Neural cell (in vitro differentiated cells): ENCODE measurements at regions not wholly inside any gene's neighbourhood (a gene's known extent, or its start where the extent isn't known, plus 50 kb on each side); places are given as distances from the start of the nearest gene placed in this dataset.

ENCODE experiments used
- H2AFZ ChIP-seq: fragments of 200-600, 300-800 bp; sonication (generic), shearing (Covaris generic); 2 replicates; pipeline ENCODE4 v1.6.0; 2014; ENCODE audit warnings: low read depth, mild to moderate bottlenecking, antibody characterized with exemption, low read length, moderate library complexity
- H3F3A ChIP-seq: fragments of 200-600 bp; shearing (Covaris generic); 2 replicates; pipeline ENCODE4 v1.6.1; 2016; ENCODE audit warnings: mild to moderate bottlenecking, moderate library complexity, mixed read lengths, antibody characterized with exemption, low read length; ENCODE audit not compliant: insufficient read depth, poor library complexity, severe bottlenecking
- H3K27ac ChIP-seq: fragments of 200-600, 300-800 bp; sonication (generic), shearing (Covaris generic); 2 replicates; pipeline ENCODE4 v1.5.1; 2014; ENCODE audit warnings: mild to moderate bottlenecking, low read length, moderate library complexity
- H3K27me3 ChIP-seq: fragments of 300-800, 200-600 bp; sonication (generic), shearing (Covaris generic); 2 replicates; pipeline ENCODE4 v1.6.0; 2014; ENCODE audit warnings: mild to moderate bottlenecking, low read depth, low read length, moderate library complexity; ENCODE audit not compliant: insufficient read depth
- H3K36me3 ChIP-seq: fragments of 300-800, 200-600 bp; sonication (generic), shearing (Covaris generic); 2 replicates; pipeline ENCODE4 v1.5.1; 2014; ENCODE audit warnings: mild to moderate bottlenecking, antibody characterized with exemption, low read length, moderate library complexity; ENCODE audit not compliant: insufficient read depth
- H3K4me2 ChIP-seq: fragments of 300-800, 200-600 bp; sonication (generic), shearing (Covaris generic); 2 replicates; pipeline ENCODE4 v1.6.0; 2014; ENCODE audit warnings: mild to moderate bottlenecking, low read length
- H3K4me3 ChIP-seq: fragments of 300-800, 200-600 bp; sonication (generic), shearing (Covaris generic); 2 replicates; pipeline ENCODE4 v1.5.1; 2014; ENCODE audit warnings: mild to moderate bottlenecking, low read length, moderate library complexity
- H3K79me2 ChIP-seq: fragments of 200-600 bp; shearing (Covaris generic); replicated peaks from 2 replicates; pipeline ENCODE4 v1.6.0; 2014; ENCODE audit warnings: mild to moderate bottlenecking, low read length, moderate library complexity; ENCODE audit not compliant: insufficient read depth
- H3K9ac ChIP-seq: fragments of 300-800, 200-600 bp; sonication (generic), shearing (Covaris generic); 2 replicates; pipeline ENCODE4 v1.6.1; 2016; ENCODE audit warnings: mild to moderate bottlenecking, low read length, mixed read lengths
- H3K9me2 ChIP-seq: fragments of 200-600 bp; shearing (Covaris generic); 2 replicates; pipeline ENCODE4 v1.6.1; 2016; ENCODE audit warnings: mild to moderate bottlenecking, low read length, mixed read lengths; ENCODE audit not compliant: insufficient read depth
- H3K9me3 ChIP-seq: fragments of 200-600, 300-800 bp; sonication (generic), shearing (Covaris generic); 2 replicates; pipeline ENCODE4 v1.6.1; 2016; ENCODE audit warnings: mild to moderate bottlenecking, mixed run types, low read length, moderate library complexity, mixed read lengths
- H4K20me1 ChIP-seq: fragments of 200-600 bp; shearing (Covaris generic); 2 replicates; pipeline ENCODE4 v1.6.1; 2016; ENCODE audit warnings: mild to moderate bottlenecking, mixed run types; ENCODE audit not compliant: insufficient read depth
- EP300 ChIP-seq: fragments of 450-650 bp; conservative IDR thresholded peaks from 2 replicates; pipeline ENCODE4 v1.6.1; 2014; ENCODE audit warnings: antibody characterized with exemption, mild to moderate bottlenecking, moderate library complexity; ENCODE audit not compliant: poor library complexity, severe bottlenecking
- EZH2 ChIP-seq: fragments of 200-600, 300-800 bp; shearing (Covaris generic), sonication (generic); IDR thresholded peaks from 2 replicates; pipeline ENCODE4 v1.6.1; 2014; ENCODE audit warnings: antibody characterized with exemption, low read length, borderline replicate concordance, mild to moderate bottlenecking; ENCODE audit not compliant: insufficient read depth, poor library complexity, severe bottlenecking
- MXI1 ChIP-seq: fragments of 450-650 bp; conservative IDR thresholded peaks from 2 replicates; pipeline ENCODE4 v1.6.1; 2014; ENCODE audit warnings: antibody characterized with exemption, mild to moderate bottlenecking; ENCODE audit not compliant: poor library complexity, severe bottlenecking
- POLR2AphosphoS5 ChIP-seq: IDR thresholded peaks from 2 replicates; pipeline ENCODE4 v1.6.1; 2012
- RAD21 ChIP-seq: fragments of 450-650 bp; conservative IDR thresholded peaks from 2 replicates; pipeline ENCODE4 v1.6.1; 2014; ENCODE audit warnings: antibody characterized with exemption, mild to moderate bottlenecking, moderate library complexity
- SMC3 ChIP-seq: fragments of 450-650 bp; conservative IDR thresholded peaks from 2 replicates; pipeline ENCODE4 v1.6.1; 2014; ENCODE audit warnings: antibody characterized with exemption, mild to moderate bottlenecking, moderate library complexity; ENCODE audit not compliant: poor library complexity
- TAF1 ChIP-seq: IDR thresholded peaks from 2 replicates; pipeline ENCODE4 v1.6.1; 2012; ENCODE audit warnings: low read depth
- TF ChIP-seq, protein P1 (sequence below): IDR thresholded peaks from 2 replicates; pipeline ENCODE4 v1.6.1; 2012; ENCODE audit warnings: borderline replicate concordance
- TF ChIP-seq, protein P2 (sequence below): fragments of 450-650 bp; IDR thresholded peaks from 2 replicates; pipeline ENCODE4 v1.5.1; 2014; ENCODE audit warnings: antibody characterized with exemption, mild to moderate bottlenecking, moderate library complexity; ENCODE audit not compliant: poor library complexity, severe bottlenecking

DNA sequence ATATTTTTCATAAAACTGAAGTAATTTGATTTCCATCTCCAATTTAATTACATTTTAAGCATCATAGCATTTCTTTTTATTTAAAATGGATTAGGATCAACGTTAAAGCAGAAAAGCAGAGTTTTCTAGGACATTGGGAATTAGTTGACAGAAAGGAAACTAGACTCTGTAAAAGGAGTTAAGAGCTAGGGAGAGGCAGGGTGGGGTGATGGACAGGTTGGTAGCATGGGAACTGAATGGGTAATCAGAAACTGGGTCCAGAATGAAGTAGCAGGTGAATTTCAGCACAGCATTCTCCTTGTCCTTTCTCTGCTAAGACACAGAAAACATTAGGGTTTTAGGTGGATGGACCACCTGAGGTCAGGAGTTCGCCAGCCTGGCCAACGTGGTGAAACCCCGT lies 97.6 kb downstream of the ANAPC4 start:
- H4K20me1 ChIP-seq: no peaks in the 10 kb centered on the region
- no peak overlapping the region for H2AFZ ChIP-seq
- no peak overlapping the region for H3K4me3 ChIP-seq
- no peaks in the 10 kb centered on the region for H3K27me3 ChIP-seq
- no peaks in the 10 kb centered on the region for H3K79me2 ChIP-seq
- no peaks in the 10 kb centered on the region for H3K9me2 ChIP-seq
- no peaks in the 10 kb centered on the region for H3F3A ChIP-seq
- H3K36me3 ChIP-seq: no peaks in the 10 kb centered on the region
- no peak overlapping the region for H3K27ac ChIP-seq
- H3K9ac ChIP-seq: no peak overlapping the region
- H3K4me2 ChIP-seq: no peak overlapping the region
- TF ChIP-seq, protein P1, sequence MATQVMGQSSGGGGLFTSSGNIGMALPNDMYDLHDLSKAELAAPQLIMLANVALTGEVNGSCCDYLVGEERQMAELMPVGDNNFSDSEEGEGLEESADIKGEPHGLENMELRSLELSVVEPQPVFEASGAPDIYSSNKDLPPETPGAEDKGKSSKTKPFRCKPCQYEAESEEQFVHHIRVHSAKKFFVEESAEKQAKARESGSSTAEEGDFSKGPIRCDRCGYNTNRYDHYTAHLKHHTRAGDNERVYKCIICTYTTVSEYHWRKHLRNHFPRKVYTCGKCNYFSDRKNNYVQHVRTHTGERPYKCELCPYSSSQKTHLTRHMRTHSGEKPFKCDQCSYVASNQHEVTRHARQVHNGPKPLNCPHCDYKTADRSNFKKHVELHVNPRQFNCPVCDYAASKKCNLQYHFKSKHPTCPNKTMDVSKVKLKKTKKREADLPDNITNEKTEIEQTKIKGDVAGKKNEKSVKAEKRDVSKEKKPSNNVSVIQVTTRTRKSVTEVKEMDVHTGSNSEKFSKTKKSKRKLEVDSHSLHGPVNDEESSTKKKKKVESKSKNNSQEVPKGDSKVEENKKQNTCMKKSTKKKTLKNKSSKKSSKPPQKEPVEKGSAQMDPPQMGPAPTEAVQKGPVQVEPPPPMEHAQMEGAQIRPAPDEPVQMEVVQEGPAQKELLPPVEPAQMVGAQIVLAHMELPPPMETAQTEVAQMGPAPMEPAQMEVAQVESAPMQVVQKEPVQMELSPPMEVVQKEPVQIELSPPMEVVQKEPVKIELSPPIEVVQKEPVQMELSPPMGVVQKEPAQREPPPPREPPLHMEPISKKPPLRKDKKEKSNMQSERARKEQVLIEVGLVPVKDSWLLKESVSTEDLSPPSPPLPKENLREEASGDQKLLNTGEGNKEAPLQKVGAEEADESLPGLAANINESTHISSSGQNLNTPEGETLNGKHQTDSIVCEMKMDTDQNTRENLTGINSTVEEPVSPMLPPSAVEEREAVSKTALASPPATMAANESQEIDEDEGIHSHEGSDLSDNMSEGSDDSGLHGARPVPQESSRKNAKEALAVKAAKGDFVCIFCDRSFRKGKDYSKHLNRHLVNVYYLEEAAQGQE: no peak
- TF ChIP-seq MXI1 (no peak), SMC3 (no peak), RAD21 (no peak), EP300 (no peak), TAF1 (no peak), POLR2AphosphoS5 (no peak), EZH2 (no peak)
- TF ChIP-seq, protein P2, sequence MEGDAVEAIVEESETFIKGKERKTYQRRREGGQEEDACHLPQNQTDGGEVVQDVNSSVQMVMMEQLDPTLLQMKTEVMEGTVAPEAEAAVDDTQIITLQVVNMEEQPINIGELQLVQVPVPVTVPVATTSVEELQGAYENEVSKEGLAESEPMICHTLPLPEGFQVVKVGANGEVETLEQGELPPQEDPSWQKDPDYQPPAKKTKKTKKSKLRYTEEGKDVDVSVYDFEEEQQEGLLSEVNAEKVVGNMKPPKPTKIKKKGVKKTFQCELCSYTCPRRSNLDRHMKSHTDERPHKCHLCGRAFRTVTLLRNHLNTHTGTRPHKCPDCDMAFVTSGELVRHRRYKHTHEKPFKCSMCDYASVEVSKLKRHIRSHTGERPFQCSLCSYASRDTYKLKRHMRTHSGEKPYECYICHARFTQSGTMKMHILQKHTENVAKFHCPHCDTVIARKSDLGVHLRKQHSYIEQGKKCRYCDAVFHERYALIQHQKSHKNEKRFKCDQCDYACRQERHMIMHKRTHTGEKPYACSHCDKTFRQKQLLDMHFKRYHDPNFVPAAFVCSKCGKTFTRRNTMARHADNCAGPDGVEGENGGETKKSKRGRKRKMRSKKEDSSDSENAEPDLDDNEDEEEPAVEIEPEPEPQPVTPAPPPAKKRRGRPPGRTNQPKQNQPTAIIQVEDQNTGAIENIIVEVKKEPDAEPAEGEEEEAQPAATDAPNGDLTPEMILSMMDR: no peak
- no peaks in the 10 kb centered on the region for H3K9me3 ChIP-seq

DNA sequence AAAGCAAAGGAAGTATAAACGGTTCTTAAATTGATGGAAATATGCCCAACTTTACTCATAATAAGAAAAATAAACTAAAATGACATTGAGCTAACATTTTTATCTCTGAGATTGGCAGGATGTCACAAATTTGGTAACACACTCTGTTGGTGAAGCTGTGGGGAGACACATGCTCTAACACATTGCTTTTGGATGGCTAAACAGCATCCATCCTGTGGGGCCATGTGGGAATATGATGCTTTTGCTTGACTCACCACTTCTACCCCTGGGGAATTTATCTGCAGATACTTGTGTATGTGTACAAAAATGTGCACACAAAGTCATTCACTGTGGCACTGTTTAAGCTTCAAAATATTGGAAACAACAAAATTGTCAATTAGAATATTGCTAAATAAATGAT lies 100.2 kb downstream of the ANAPC4 start:
- H3K9ac ChIP-seq: no peak overlapping the region
- H3K9me2 ChIP-seq: no peaks in the 10 kb centered on the region
- no peaks in the 10 kb centered on the region for H4K20me1 ChIP-seq
- TF ChIP-seq MXI1: no peak
- TF ChIP-seq, protein P2: no peak
- TF ChIP-seq RAD21: no peak
- no peak for TF ChIP-seq POLR2AphosphoS5
- TF ChIP-seq, protein P1: no peak
- TF ChIP-seq TAF1: no peak
- TF ChIP-seq EZH2: no peak
- TF ChIP-seq EP300: no peak
- TF ChIP-seq SMC3: no peak
- H3F3A ChIP-seq: no peaks in the 10 kb centered on the region
- H2AFZ ChIP-seq: no peak overlapping the region
- H3K36me3 ChIP-seq: no peaks in the 10 kb centered on the region
- no peak overlapping the region for H3K27ac ChIP-seq
- H3K4me2 ChIP-seq: no peak overlapping the region
- H3K4me3 ChIP-seq: no peak overlapping the region
- no peaks in the 10 kb centered on the region for H3K27me3 ChIP-seq
- H3K9me3 ChIP-seq: no peaks in the 10 kb centered on the region
- H3K79me2 ChIP-seq: no peaks in the 10 kb centered on the region
